ENCODE measurements at regions not wholly inside any gene's neighbourhood (a gene's known extent, or its start where the extent isn't known, plus 50 kb on each side); places are given as distances from the start of the nearest gene placed in this dataset.

DNA sequence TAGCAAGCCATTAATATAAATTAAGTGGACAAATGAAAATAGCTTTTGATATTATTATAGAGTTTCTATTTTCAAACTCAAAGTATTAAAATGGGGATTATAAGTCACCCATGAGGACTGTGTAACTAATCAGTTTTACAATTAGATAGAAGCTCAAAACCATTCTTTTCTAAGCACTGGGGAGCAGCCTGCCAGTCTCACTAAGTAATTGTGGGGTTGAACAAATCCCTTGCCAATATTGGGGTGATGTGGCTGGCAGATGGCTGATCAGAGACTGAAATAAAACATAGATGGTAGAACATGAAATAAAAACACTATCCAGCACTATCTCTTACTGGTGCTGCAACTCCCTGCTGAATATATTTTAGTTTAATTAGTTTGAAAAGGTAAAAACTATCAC is 353.2 kb downstream of the FLRT2 start:
- TF ChIP-seq, protein P1, sequence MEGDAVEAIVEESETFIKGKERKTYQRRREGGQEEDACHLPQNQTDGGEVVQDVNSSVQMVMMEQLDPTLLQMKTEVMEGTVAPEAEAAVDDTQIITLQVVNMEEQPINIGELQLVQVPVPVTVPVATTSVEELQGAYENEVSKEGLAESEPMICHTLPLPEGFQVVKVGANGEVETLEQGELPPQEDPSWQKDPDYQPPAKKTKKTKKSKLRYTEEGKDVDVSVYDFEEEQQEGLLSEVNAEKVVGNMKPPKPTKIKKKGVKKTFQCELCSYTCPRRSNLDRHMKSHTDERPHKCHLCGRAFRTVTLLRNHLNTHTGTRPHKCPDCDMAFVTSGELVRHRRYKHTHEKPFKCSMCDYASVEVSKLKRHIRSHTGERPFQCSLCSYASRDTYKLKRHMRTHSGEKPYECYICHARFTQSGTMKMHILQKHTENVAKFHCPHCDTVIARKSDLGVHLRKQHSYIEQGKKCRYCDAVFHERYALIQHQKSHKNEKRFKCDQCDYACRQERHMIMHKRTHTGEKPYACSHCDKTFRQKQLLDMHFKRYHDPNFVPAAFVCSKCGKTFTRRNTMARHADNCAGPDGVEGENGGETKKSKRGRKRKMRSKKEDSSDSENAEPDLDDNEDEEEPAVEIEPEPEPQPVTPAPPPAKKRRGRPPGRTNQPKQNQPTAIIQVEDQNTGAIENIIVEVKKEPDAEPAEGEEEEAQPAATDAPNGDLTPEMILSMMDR (conservative IDR thresholded peaks at IDR 0.05; ENCODE audit: low read depth, low read length), result no peak
- TF ChIP-seq EZH2 (IDR thresholded peaks at IDR 0.05; ENCODE audit: borderline replicate concordance, low read depth, low read length, poor library complexity, severe bottlenecking), result no peak
